TTC549 (cell line): ENCODE measurements at regions not wholly inside any gene's neighbourhood (a gene's known extent, or its start where the extent isn't known, plus 50 kb on each side); places are given as distances from the start of the nearest gene placed in this dataset.

ENCODE experiments used
- FAIRE-seq: peaks from 2 replicates; lab custom pipeline; 2012; peaks lifted over from hg19 to GRCh38; lab: Jason Lieb, UNC

DNA sequence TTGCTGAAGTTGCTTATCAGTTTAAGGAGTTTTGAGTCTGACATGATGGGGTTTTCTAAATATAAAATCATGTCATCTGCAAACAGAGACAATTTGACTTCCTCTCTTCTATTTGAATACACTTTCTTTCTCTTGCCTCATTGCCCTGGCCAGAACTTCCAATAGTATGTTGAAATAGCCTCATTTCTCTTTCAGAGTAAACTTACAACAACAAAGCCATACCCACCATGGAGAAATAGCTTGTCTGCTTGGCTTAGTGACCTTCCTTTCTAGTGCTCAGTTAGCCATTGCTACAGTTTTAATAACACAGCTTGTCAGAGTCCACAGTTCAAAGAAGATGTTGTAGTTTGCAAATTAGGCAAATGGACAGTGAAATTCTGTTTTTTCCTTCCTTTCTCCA is 228.0 kb downstream of the ETAA1 start:
- no peak for FAIRE-seq

DNA sequence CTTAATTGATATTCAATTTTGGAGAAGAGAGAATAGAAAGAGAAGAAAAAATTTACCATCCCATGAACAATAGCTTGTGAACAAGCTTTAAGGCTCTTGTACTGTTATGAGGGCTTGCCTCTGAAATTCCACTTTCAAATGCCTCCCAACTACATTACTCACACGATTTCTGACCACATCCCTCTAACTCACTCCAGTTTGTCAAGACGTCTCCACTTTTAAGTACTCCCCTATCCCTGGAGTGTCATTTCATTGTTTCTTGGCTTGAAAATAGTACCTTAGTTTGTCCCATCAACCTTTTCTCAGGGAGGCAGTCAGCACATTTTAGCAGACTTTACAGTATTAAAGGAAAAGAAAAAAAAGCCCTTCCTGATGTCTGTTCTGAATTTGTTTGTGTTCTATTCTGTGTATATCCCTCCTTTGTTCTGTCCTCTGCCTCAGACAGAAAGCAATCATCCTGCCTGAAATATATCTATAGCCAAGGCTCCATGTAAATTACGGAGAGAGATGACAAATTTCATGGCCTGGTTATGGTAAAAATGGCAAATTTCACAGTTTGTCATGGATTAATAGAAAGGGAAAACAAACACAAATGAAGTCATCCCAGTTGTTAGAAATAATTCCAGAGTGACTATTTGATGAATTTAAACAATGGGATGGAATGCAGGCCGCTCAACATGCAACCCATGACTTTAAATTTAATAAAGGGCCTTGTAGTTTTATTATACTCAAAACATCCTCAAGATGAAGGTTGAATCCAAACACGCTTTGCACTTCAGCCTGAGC is 228.8 kb downstream of the ETAA1 start:
- no peak for FAIRE-seq

DNA sequence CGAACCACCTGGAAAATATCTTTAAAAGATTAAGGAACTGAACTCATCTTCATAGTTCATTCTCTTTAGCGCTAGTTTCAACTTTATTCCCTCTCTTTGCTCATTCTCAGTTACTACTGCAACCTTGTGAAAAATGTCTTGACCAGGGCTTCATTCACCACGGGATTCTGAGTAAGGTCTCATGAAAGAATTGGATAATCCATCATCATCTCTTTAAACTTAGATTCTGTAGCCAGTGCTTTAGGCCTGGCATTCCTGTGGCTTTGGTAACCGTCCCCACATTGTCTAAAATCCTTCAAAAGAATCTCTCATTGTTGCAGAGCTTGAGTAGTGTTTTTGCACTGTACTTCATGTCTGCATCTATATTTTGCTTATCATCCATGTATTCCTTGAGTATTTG is 229.5 kb downstream of the ETAA1 start:
- no peak for FAIRE-seq

- FAIRE-seq, result no peak
These were observed 230.5 kb downstream of the ETAA1 start for GRCh38 chr2:67627456-67628207.

DNA sequence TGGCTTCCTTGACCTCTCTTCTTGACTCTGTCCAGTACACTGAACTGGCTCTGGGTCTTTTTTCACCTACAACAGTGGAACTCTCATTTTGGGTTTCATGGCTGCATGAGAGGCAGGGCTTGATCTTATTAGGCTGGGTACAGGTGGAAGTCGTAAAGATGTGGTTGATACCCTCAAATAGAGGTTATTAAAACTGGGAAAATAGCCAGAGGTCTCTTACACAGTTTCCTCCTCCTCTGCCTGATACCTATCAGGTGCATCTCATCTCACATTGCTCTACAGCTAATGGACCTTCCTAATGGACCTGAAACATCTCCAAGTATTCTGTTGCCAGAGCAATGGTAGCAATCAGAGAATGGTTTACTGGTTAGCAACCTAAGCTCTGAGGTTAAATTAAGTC is 231.8 kb downstream of the ETAA1 start:
- no peak for FAIRE-seq

DNA sequence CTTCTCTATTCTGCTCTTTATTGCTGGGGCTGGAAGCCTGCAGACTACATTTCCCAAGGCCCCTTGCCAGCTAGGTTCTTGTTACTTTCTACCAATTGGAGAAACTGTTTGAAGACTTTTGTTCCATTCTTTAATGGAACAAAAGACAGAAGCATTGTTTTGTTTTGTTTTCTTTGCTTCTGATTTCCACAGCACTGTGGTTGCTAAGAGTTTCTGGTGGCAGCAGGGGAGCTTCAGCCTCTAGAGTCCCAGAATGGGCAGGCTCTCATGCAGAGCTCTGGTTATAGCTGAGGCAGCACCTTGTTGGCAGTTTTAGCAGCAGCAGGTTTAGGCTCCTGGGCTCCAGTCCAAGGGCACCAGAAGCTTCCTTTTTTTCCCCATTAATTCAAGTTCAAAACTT is 234.3 kb downstream of the ETAA1 start:
- no peak for FAIRE-seq

DNA sequence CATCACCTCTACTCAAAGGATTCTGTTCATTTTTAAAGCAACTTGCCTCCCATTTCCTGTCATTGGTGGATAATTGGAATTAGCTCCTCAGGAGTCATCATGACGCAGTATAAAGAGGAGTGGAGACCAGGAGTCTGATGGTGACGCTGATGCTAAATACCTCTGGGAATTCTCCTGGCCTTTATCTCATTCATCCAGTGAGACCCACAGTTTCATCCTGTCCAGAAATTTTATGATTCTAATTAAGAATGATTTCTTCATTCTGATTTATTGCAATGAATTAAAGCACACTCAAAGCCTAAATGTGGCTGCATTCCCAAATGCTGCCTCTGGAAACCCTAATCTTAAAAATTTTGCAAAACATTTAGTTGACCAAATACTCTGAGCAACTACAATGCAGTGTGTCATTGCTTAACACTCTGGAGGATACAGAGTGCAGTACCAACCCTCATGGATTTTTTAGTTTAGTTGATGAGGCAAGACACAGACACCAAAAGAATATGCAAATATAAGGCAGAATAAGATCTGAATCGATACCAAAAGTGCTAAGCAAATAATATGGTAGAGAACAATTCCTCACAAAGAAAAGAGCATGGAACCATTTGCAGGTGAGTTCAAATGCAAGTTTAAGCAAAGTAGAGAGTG is 236.2 kb downstream of the ETAA1 start:
- FAIRE-seq, result no peak

- FAIRE-seq, result no peak
These were observed 241.0 kb downstream of the ETAA1 start for GRCh38 chr2:67638146-67638545.

DNA sequence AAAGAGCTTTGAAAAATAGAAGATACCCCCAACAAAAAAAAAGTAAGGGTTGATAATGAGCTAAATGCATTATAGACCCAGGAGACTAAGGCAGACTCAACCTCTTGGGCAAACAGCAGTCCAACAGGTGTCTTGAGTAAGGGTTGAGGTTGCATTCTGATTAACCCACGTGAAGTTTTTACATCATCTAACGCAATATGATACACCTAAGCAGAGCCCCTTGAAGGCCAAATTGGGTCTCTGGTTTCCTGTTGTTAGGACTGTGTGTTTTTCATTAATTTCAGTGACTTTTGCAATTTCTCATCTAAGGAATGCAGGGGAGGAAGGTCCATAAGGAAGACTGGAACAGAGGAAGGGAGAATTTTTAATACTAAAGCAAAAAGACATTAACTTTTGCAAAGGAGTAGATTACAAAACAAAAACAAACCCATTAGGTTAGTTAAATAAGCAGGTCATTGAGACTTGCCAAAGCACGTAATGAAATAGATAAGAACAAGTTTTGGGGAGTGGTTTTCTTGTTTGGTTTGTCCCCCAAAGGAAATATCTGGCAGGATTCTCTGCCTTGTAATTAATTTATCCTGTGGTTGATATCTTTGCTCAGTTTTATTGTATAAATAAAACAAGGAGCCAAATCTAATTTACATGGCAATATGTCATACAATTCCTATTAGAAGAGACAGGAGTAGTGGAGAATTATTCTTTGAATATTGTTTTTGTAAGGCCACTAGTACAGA is 244.3 kb downstream of the ETAA1 start:
- FAIRE-seq, result no peak

DNA sequence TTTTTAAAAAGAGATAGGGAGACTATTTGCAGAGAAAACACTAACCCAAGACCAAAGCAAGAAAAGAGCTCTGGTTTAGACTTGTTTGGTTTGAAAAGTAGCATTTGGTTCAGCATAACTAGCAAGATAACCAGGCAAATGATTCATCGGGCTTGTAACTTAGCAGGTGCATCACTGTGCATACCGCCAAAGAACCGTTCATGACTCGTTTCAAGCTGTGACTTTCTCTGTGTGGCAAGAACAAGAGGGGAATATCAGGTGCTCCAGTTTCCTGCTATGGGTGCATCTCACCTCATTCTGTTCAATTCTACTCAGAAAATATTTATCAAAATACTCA is 244.9 kb downstream of the ETAA1 start:
- FAIRE-seq, result no peak

- FAIRE-seq, result no peak
These were observed 245.8 kb downstream of the ETAA1 start for GRCh38 chr2:67642961-67643360.

- FAIRE-seq, result no peak
These were observed 248.4 kb downstream of the ETAA1 start for GRCh38 chr2:67645280-67646138.

- no peak for FAIRE-seq
These were observed 249.7 kb downstream of the ETAA1 start for GRCh38 chr2:67646714-67647333.

DNA sequence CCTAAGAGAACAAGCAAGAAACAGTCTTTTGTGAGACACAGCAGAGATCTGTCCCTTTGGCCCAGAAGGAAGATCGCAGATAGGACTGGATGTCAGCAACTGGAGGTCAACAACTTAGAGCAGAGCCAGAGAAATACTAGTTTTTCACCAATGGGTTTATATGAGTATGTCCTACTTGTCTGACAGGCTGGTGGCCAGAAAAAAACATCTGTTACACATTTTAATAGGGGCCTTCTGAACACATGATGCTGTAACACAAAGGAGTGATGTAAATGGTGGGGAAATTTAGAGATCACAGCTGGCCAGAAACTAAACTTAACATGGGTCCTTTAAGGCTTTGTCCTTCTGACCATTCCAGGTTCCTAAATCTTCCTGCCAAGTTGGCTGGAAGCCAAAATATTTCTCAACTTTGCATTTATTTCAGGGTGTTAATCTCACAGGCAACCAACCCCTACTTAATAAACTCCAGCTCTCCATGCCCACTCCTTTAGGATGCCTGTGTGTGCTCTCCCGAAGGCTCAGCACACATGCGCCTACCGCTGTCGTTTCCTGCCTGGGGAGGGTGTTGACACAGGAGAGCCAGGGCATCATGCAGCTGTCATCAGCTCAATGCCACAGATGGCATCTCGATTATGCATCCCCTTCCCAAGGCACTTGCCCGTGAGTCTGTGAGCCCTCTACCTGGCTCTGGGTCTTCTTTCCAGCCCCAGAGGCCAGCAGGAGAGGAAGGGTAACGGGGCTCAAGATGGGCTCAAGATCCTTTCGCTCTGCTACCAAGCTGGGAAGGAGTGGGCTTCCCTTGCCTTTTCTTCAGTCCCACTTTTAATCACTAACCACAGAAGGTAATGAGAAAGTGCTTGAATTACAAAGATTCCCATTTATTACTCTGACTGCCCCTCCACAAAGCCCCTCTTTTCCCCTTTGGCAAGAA is 252.5 kb downstream of the ETAA1 start:
- FAIRE-seq, result no peak

DNA sequence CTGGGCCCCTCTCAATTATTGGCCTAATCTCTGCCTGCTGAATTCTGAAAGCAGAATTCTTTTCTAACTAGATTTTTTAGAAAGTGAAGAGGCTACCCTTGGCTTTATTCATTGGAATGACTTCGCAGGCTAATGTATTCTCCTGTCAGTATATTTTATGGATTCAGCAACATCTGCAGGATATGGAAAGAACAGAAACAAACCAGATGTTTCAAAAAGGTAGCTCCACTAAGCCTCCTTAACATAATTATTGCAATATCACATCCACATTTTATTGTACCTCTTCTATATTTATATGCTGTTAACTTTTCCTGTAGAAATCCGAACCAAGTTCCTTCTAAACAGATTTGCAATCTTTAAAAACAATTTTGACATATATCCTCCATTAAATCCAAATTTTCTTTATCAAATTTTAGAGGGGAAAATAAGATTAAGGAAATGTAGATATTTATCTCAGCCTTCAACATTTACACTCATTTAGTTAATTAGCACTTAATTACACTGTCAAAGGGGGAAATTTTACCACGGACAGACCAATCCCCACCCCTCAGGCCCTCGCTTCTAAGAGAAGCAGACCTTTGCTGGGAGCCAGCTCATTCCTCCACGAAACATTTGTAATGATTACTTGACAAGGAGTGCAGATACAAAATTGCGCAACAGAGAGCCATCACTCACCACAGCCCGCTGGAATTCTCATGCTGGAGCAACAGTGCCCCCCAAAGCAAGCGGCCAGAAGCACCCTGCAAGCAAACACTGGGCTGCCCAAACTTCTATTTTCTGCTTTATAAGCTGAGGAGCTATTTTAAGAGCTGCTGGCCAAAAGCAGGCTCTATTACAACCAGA is 253.4 kb downstream of the ETAA1 start:
- no peak for FAIRE-seq

- FAIRE-seq, result no peak
These were observed 254.4 kb downstream of the ETAA1 start for GRCh38 chr2:67651565-67651964.

GRCh38 chr2:67652679-67653078 is 255.5 kb downstream of the ETAA1 start:
- no peak for FAIRE-seq

GRCh38 chr2:67656875-67657274 is 259.7 kb downstream of the ETAA1 start:
- no peak for FAIRE-seq

DNA sequence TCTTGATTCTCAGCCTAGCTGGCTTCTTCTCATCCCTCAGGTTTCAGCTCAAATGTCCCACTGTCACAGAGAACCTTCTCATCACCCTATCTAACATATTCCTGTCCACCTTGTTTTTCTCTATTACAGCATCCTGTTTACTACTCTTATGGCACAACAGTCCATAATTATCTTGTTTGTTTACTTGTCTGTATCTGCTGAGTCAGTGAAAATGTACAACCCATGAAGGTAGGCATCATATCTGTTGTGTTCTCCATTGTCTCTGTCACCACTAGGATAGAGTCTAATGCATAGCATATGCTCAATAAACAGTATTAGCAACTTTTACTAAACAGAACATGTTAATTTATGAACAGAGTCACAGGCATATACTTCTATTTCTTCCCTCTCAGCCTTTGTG is 261.7 kb downstream of the ETAA1 start:
- no peak for FAIRE-seq
